H1 (cell line): ENCODE measurements at regions not wholly inside any gene's neighbourhood (a gene's known extent, or its start where the extent isn't known, plus 50 kb on each side); places are given as distances from the start of the nearest gene placed in this dataset.

Experiments used
- CTCF ChIA-PET: fragments of 300-600 bp; sonication (Branson Sonifier 250); formaldehyde crosslinking; loops from one replicate; lab custom pipeline; 2021; ENCODE audit not compliant: partially characterized antibody; lab: Charles Lee
- POLR2A ChIA-PET: fragments of 300-600 bp; sonication (Branson Sonifier 250); formaldehyde crosslinking; loops from one replicate; lab custom pipeline; 2021; ENCODE audit warnings: inconsistent platforms; ENCODE audit not compliant: partially characterized antibody; lab: Charles Lee
- DNase-seq, 2 experiments: peaks; one replicate each; pipeline versions ENCODE4 v3.0.0 to v3.0.0-alpha.2; 2010 to 2022; ENCODE audit warnings: low spot score in 2 of 2, low read depth in 1 of 2, mixed read lengths in 1 of 2
- FAIRE-seq: peaks from 2 replicates; lab custom pipeline; 2011; peaks lifted over from hg19 to GRCh38; lab: Jason Lieb, UNC
- H2AFZ ChIP-seq: 2 replicates; pipeline ENCODE4 v1.8.1; 2012; ENCODE audit warnings: low read length, inconsistent platforms
- H2AK5ac ChIP-seq: 2 replicates; pipeline ENCODE4 v1.6.1; 2013; ENCODE audit warnings: low read depth, low read length
- H2BK120ac ChIP-seq: replicated peaks from 2 replicates; pipeline ENCODE3; 2013; ENCODE audit warnings: low read depth, low read length, inconsistent platforms
- H2BK12ac ChIP-seq: 2 replicates; pipeline ENCODE4 v1.6.1; 2013; ENCODE audit warnings: low read depth, low read length
- H2BK15ac ChIP-seq: 2 replicates; pipeline ENCODE4 v1.6.1; 2013; ENCODE audit warnings: low read length
- H2BK20ac ChIP-seq: 2 replicates; pipeline ENCODE4 v1.6.1; 2013; ENCODE audit warnings: low read length
- H2BK5ac ChIP-seq: 2 replicates; pipeline ENCODE4 v1.6.1; 2013; ENCODE audit warnings: low read depth, low read length
- H3K14ac ChIP-seq: 2 replicates; pipeline ENCODE4 v1.6.1; 2013; ENCODE audit warnings: inconsistent platforms; ENCODE audit not compliant: insufficient read length
- H3K18ac ChIP-seq: 2 replicates; pipeline ENCODE4 v1.6.1; 2013; ENCODE audit warnings: low read length; ENCODE audit errors: extremely low read depth
- H3K23ac ChIP-seq: 2 replicates; pipeline ENCODE4 v1.6.1; 2013; ENCODE audit warnings: inconsistent platforms; ENCODE audit not compliant: insufficient read length
- H3K23me2 ChIP-seq: 2 replicates; pipeline ENCODE4 v1.6.1; 2013; ENCODE audit warnings: low read depth, low read length
- H3K27ac ChIP-seq: 2 replicates; pipeline ENCODE4 v1.6.1; 2011; ENCODE audit warnings: low read depth, low read length, inconsistent platforms
- H3K27me3 ChIP-seq, 4 experiments: replicated peaks in 1 of 4; 1 replicate in 1 of 4; 2 replicates in 3 of 4; pipeline versions ENCODE4 v1.6.1 to v1.8.1; 2011 to 2013; ENCODE audit warnings: low read length in 3 of 4, mild to moderate bottlenecking in 3 of 4, inconsistent platforms in 2 of 4, mixed read lengths in 2 of 4, moderate library complexity in 1 of 4; ENCODE audit not compliant: control insufficient read depth in 3 of 4, insufficient read depth in 3 of 4; ENCODE audit errors: extremely low read depth in 1 of 4
- H3K36me3 ChIP-seq, 4 experiments: 2 replicates each; pipeline versions ENCODE4 v1.6.1 to v1.8.1; 2011 to 2013; ENCODE audit warnings: mild to moderate bottlenecking in 4 of 4, low read length in 3 of 4, moderate library complexity in 2 of 4, control low read depth in 1 of 4, inconsistent platforms in 1 of 4; ENCODE audit not compliant: insufficient read depth in 4 of 4, control insufficient read depth in 2 of 4
- H3K4ac ChIP-seq: replicated peaks from 2 replicates; pipeline ENCODE3; 2013; ENCODE audit warnings: low read length, low read depth, mixed read lengths, inconsistent platforms; ENCODE audit not compliant: insufficient read length
- H3K4me1 ChIP-seq, 4 experiments: replicated peaks in 1 of 4; 1 replicate in 1 of 4; 2 replicates in 3 of 4; pipeline versions ENCODE4 v1.6.1 to v1.8.1; 2011 to 2013; ENCODE audit warnings: low read length in 3 of 4, inconsistent platforms in 2 of 4, mixed read lengths in 1 of 4; ENCODE audit not compliant: insufficient read depth in 4 of 4, control insufficient read depth in 3 of 4
- H3K4me2 ChIP-seq, 2 experiments: 2 replicates each; pipeline versions ENCODE4 v1.6.1 to v1.8.1; 2011 to 2013; ENCODE audit warnings: low read depth in 2 of 2, low read length in 2 of 2, control low read depth in 1 of 2, inconsistent platforms in 1 of 2, mild to moderate bottlenecking in 1 of 2; ENCODE audit not compliant: insufficient read depth in 1 of 2
- H3K4me3 ChIP-seq, 4 experiments: fragments of 200-600, 300-600 bp in 1 of 4; sonication (generic), shearing (Covaris generic), sonication (Bioruptor Twin) in 1 of 4; 2 replicates each; pipeline versions ENCODE4 v1.5.1 to v1.8.1; 2011 to 2016; ENCODE audit warnings: low read length in 4 of 4, low read depth in 3 of 4, control low read depth in 2 of 4, inconsistent platforms in 2 of 4, mild to moderate bottlenecking in 2 of 4, mixed read lengths in 1 of 4, moderate library complexity in 1 of 4; ENCODE audit not compliant: insufficient read depth in 2 of 4; ENCODE audit errors: extremely low read depth in 1 of 4
- H3K56ac ChIP-seq: replicated peaks from 2 replicates; pipeline ENCODE3; 2013; ENCODE audit warnings: low read depth, mild to moderate bottlenecking, mixed read lengths, low read length, inconsistent platforms; ENCODE audit not compliant: insufficient read length
- H3K79me1 ChIP-seq: 2 replicates; pipeline ENCODE4 v1.6.1; 2013; ENCODE audit warnings: low read depth, low read length, control low read depth
- H3K79me2 ChIP-seq, 2 experiments: 2 replicates each; pipeline versions ENCODE4 v1.6.1 to v1.8.1; 2012 to 2013; ENCODE audit warnings: low read length in 2 of 2, mild to moderate bottlenecking in 2 of 2, inconsistent platforms in 1 of 2; ENCODE audit not compliant: insufficient read depth in 2 of 2, control insufficient read depth in 1 of 2
- H3K9ac ChIP-seq, 4 experiments: replicated peaks in 1 of 4; 1 replicate in 1 of 4; 2 replicates in 3 of 4; pipeline versions ENCODE4 v1.6.1 to v1.8.1; 2011 to 2013; ENCODE audit warnings: low read depth in 3 of 4, low read length in 3 of 4, control low read depth in 2 of 4, mild to moderate bottlenecking in 2 of 4, moderate library complexity in 2 of 4, inconsistent platforms in 1 of 4; ENCODE audit errors: extremely low read depth in 1 of 4
- H3K9me3 ChIP-seq, 2 experiments: 2 replicates each; pipeline versions ENCODE4 v1.6.1 to v1.8.1; 2012 to 2013; ENCODE audit warnings: mild to moderate bottlenecking in 2 of 2, moderate library complexity in 2 of 2, control low read depth in 1 of 2, inconsistent platforms in 1 of 2, low read depth in 1 of 2, low read length in 1 of 2, mixed read lengths in 1 of 2; ENCODE audit not compliant: insufficient read depth in 2 of 2
- H4K20me1 ChIP-seq, 2 experiments: replicated peaks in 1 of 2; 2 replicates each; pipeline versions ENCODE3 to v1.8.1; 2011 to 2013; ENCODE audit warnings: inconsistent platforms in 2 of 2, low read length in 2 of 2, mild to moderate bottlenecking in 1 of 2; ENCODE audit not compliant: insufficient read depth in 2 of 2, control insufficient read depth in 1 of 2
- H4K5ac ChIP-seq: 2 replicates; pipeline ENCODE4 v1.6.1; 2013; ENCODE audit warnings: low read length, low read depth, mixed read lengths, inconsistent platforms; ENCODE audit not compliant: insufficient read length
- H4K8ac ChIP-seq: 2 replicates; pipeline ENCODE4 v1.8.0; 2013; ENCODE audit warnings: mild to moderate bottlenecking, moderate library complexity, low read length, inconsistent platforms; ENCODE audit not compliant: insufficient read depth; ENCODE audit errors: extremely low read depth
- H4K91ac ChIP-seq: replicated peaks from 2 replicates; pipeline ENCODE3; 2013; ENCODE audit warnings: low read length, mixed read lengths, inconsistent platforms; ENCODE audit not compliant: insufficient read length
- HDAC2 ChIP-seq, 2 experiments: fragments of 300-600 bp in 1 of 2; sonication (generic) in 1 of 2; IDR thresholded peaks; 2 replicates each; pipeline ENCODE4 v1.6.1; 2011 to 2012; ENCODE audit warnings: low read depth in 2 of 2, low read length in 2 of 2, mild to moderate bottlenecking in 2 of 2, moderate library complexity in 2 of 2, borderline replicate concordance in 1 of 2, inconsistent platforms in 1 of 2
- RBBP5 ChIP-seq: IDR thresholded peaks from 2 replicates; pipeline ENCODE4 v1.7.1; 2012; ENCODE audit warnings: low read depth, mild to moderate bottlenecking, inconsistent platforms, low read length, moderate library complexity, borderline replicate concordance
- WGBS, 2 experiments: shearing (Covaris generic) in 1 of 2; methylation state at CpG; one replicate each; pipeline versions ENCODE4 v1.1.6 to v1.1.7; 2013 to 2015; ENCODE audit warnings: low lambda C conversion rate in 2 of 2, mixed read lengths in 2 of 2, inconsistent platforms in 1 of 2, low coverage in 1 of 2, missing lambda C conversion rate in 1 of 2; ENCODE audit not compliant: insufficient replicate concordance in 2 of 2, insufficient coverage in 1 of 2, insufficient read length in 1 of 2; ENCODE audit errors: extremely low coverage in 1 of 2, missing lambda C conversion rate in 1 of 2; 5-methylcytosine and 5-hydroxymethylcytosine counted together
- TF ChIP-seq, protein P1 (sequence below): IDR thresholded peaks from 2 replicates; pipeline ENCODE4 v1.6.1; 2012; ENCODE audit warnings: low read length, inconsistent platforms

DNA sequence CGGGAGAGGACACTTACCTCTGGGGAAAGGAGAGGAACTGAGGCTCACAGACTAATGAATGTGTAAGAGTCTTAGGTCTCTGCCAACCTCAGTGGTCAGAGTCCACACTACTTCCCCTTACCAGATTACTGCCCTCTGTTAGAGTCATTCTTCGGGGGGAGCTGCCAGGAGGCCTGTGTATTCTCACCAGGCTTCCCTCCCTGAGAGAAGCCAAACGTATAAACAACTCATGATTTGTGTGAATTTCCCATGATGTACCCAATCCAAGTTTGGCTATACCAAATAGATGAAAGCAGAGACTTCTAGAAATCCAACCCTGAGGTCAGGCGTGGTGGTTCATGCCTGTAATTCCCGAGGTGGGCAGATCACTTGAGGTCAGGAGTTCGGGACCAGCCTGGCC is 77.1 kb downstream of the SLC2A10 start:
- Histone ChIP-seq H2BK12ac (no peak overlapping the region), H3K23me2 (peaks cover 8% of the 10 kb centered on the region; the same call in 1 of the 2 replicates), H3K79me2 (no peaks in the 10 kb centered on the region), H3K4me1 (peaks cover 0 to under 1% (median 0%) of the 10 kb centered on the region in 4 experiments; a peak in 1 of 7 replicates), H3K9me3 (no peaks in the 10 kb centered on the region), H2AK5ac (no peak overlapping the region), H3K18ac (no peak overlapping the region), H4K91ac (no peak overlapping the region), H3K9ac (no peak overlapping the region; a peak in 1 of 7 replicates), H3K4me3 (no peak overlapping the region), H3K36me3 (no peaks in the 10 kb centered on the region), H4K8ac (no peak overlapping the region), H3K27me3 (no peaks in the 10 kb centered on the region), H2BK120ac (no peak overlapping the region), H3K27ac (no peak overlapping the region), H3K4me2 (no peak overlapping the region), H2AFZ (no peak overlapping the region), H3K23ac (no peak overlapping the region), H3K79me1 (no peaks in the 10 kb centered on the region; the same call in none of the 2 replicates), H3K4ac (no peak overlapping the region), H3K56ac (no peak overlapping the region), H4K5ac (no peak overlapping the region), H3K14ac (no peak overlapping the region), H2BK5ac (no peak overlapping the region), H4K20me1 (peaks cover 0 to 1% of the 10 kb centered on the region in 2 experiments), H2BK15ac (no peak overlapping the region), H2BK20ac (no peak overlapping the region)
- WGBS, 2 experiments: 89% methylated on average over 6 of the region's 6 CpGs; no CpG with 5 or more reads in 1 of the 2 experiments
- FAIRE-seq: no peak
- CTCF ChIA-PET: no interaction called here
- POLR2A ChIA-PET: no interaction called here
- DNase-seq: no peak
- TF ChIP-seq, protein P1, sequence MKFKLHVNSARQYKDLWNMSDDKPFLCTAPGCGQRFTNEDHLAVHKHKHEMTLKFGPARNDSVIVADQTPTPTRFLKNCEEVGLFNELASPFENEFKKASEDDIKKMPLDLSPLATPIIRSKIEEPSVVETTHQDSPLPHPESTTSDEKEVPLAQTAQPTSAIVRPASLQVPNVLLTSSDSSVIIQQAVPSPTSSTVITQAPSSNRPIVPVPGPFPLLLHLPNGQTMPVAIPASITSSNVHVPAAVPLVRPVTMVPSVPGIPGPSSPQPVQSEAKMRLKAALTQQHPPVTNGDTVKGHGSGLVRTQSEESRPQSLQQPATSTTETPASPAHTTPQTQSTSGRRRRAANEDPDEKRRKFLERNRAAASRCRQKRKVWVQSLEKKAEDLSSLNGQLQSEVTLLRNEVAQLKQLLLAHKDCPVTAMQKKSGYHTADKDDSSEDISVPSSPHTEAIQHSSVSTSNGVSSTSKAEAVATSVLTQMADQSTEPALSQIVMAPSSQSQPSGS: no peak
- no peak for TF ChIP-seq RBBP5
- no peak for TF ChIP-seq HDAC2 (IDR thresholded peaks at IDR 0.05; ENCODE audit: borderline replicate concordance in 1 of 2, low read depth in 2 of 2, low read length in 2 of 2)
